GM19193 (cell line): ENCODE measurements at regions not wholly inside any gene's neighbourhood (a gene's known extent, or its start where the extent isn't known, plus 50 kb on each side); places are given as distances from the start of the nearest gene placed in this dataset.

Experiments
- POLR2A ChIP-seq: IDR thresholded peaks from 4 replicates; pipeline ENCODE4 v1.6.1; 2011; ENCODE audit not compliant: insufficient read depth, insufficient read length; ENCODE audit errors: extremely low read depth

- no peak for TF ChIP-seq POLR2A
Measured at GRCh38 chr13:40492511-40492910, 173.9 kb downstream of the FOXO1 start.

DNA sequence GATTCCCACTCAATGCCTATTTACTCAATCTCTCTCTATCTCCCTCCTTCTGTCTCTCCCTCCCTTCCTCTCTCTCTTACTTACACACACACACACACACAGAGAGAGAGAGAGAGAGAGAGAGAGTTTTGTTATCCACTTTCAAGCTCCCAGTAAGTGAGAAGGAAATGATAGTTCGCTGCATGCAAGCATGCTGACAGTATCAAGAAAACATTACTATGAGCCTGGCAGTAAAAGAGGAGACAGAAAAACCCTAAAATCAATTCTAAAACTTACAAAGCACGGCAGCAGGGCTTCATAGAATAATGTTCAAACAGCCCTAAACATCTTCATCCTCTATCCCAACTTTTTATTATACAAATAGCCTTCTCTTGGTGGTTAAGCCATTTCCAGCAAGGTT is 171.9 kb downstream of the FOXO1 start:
- no peak for TF ChIP-seq POLR2A

GRCh38 chr13:40494946-40495620 is 171.4 kb downstream of the FOXO1 start:
- TF ChIP-seq POLR2A, result no peak

GRCh38 chr13:40495621-40496001 is 170.8 kb downstream of the FOXO1 start:
- TF ChIP-seq POLR2A, result no peak

- no peak for TF ChIP-seq POLR2A
Measured at GRCh38 chr13:40496035-40496810, 170.2 kb downstream of the FOXO1 start.

- TF ChIP-seq POLR2A, result no peak
Measured at GRCh38 chr13:40498461-40498860, 168.0 kb downstream of the FOXO1 start.

DNA sequence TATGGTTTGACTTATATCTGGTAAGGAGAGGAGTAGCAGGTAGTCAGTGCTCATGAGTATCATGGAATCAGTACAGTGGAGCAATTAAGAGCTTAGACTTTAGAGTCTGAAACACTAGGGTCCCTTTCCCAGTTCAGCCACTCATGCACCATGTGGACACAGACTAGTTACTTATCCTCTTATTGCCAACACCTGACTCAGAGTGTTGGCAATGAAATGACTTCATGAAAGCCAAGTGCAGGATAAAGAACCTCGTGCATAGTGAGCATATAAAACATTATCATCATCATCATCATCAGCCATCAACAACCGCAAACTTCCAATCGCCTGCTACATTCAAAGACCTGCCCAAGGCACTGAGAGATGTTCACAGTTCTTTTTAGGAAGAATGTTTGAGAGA is 164.2 kb downstream of the FOXO1 start:
- TF ChIP-seq POLR2A, result no peak

- no peak for TF ChIP-seq POLR2A
Measured at GRCh38 chr13:40503011-40503410, 163.4 kb downstream of the FOXO1 start.

- no peak for TF ChIP-seq POLR2A
Measured at GRCh38 chr13:40503966-40504591, 162.4 kb downstream of the FOXO1 start.

- no peak for TF ChIP-seq POLR2A
Measured at GRCh38 chr13:40504641-40505040, 161.8 kb downstream of the FOXO1 start.

GRCh38 chr13:40505196-40505595 is 161.2 kb downstream of the FOXO1 start:
- TF ChIP-seq POLR2A, result no peak
